Nephron progenitor cell (in vitro differentiated cells): ENCODE measurements at regions not wholly inside any gene's neighbourhood (a gene's known extent, or its start where the extent isn't known, plus 50 kb on each side); places are given as distances from the start of the nearest gene placed in this dataset.

Experiments used
- DNase-seq: peaks from one replicate; pipeline ENCODE4 v3.0.0; 2021
- H3K27ac Mint-ChIP-seq: 2 replicates; pipeline ENCODE4 v1.8.0; 2021; ENCODE audit warnings: mild to moderate bottlenecking, moderate library complexity, mixed read lengths
- H3K27me3 Mint-ChIP-seq: 2 replicates; pipeline ENCODE4 v1.8.0; 2021; ENCODE audit warnings: mild to moderate bottlenecking, low read depth, mixed read lengths; ENCODE audit not compliant: poor library complexity
- H3K36me3 Mint-ChIP-seq: 2 replicates; pipeline ENCODE4 v1.8.0; 2021; ENCODE audit warnings: low read depth, mixed read lengths
- H3K4me1 Mint-ChIP-seq: 2 replicates; pipeline ENCODE4 v1.8.0; 2021; ENCODE audit warnings: mixed read lengths
- H3K4me3 Mint-ChIP-seq: 2 replicates; pipeline ENCODE4 v1.8.0; 2021; ENCODE audit warnings: mild to moderate bottlenecking, moderate library complexity, mixed read lengths
- H3K9me3 Mint-ChIP-seq: 2 replicates; pipeline ENCODE4 v1.8.0; 2021; ENCODE audit warnings: mild to moderate bottlenecking, moderate library complexity, mixed read lengths
- CTCF ChIP-seq: fragments of 200-600 bp; sonication (generic); IDR thresholded peaks from 2 replicates; pipeline ENCODE4 v1.5.0; 2021; ENCODE audit warnings: antibody characterized with exemption

GRCh38 chr6:71114544-71114943 lies 157.7 kb upstream of the B3GAT2 start:
- no peak for DNase-seq
- Mint-ChIP-seq H3K9me3 (peaks cover 13% of the 10 kb centered on the region), H3K27me3 (peaks cover 8% of the 10 kb centered on the region), H3K27ac (no peak overlapping the region), H3K36me3 (no peaks in the 10 kb centered on the region), H3K4me3 (no peak overlapping the region), H3K4me1 (peaks cover 11% of the 10 kb centered on the region)
- TF ChIP-seq CTCF, result no peak

- H3K9me3 Mint-ChIP-seq, result peaks cover 17% of the 10 kb centered on the region
- peaks cover 4% of the 10 kb centered on the region for H3K36me3 Mint-ChIP-seq
- H3K4me3 Mint-ChIP-seq, result no peak overlapping the region
- H3K27me3 Mint-ChIP-seq, result peaks cover 8% of the 10 kb centered on the region
- H3K27ac Mint-ChIP-seq, result no peak overlapping the region
- DNase-seq, result no peak
- peaks cover 11% of the 10 kb centered on the region for H3K4me1 Mint-ChIP-seq
- TF ChIP-seq CTCF, result no peak
These were observed 158.1 kb upstream of the B3GAT2 start for GRCh38 chr6:71114986-71115385.

GRCh38 chr6:71119560-71119959 lies 162.7 kb upstream of the B3GAT2 start:
- no peak for TF ChIP-seq CTCF
- H3K27ac Mint-ChIP-seq, result no peak overlapping the region
- H3K36me3 Mint-ChIP-seq, result peaks cover 8% of the 10 kb centered on the region
- H3K4me1 Mint-ChIP-seq, result peaks cover 6% of the 10 kb centered on the region
- H3K27me3 Mint-ChIP-seq, result peaks cover 10% of the 10 kb centered on the region
- no peak overlapping the region for H3K4me3 Mint-ChIP-seq
- no peak for DNase-seq
- peaks cover 28% of the 10 kb centered on the region for H3K9me3 Mint-ChIP-seq

GRCh38 chr6:71123051-71123450 lies 165.6 kb upstream of the OGFRL1 start:
- Mint-ChIP-seq H3K4me1 (peaks cover 6% of the 10 kb centered on the region), H3K27me3 (peaks cover 5% of the 10 kb centered on the region), H3K36me3 (peaks cover 8% of the 10 kb centered on the region), H3K4me3 (no peak overlapping the region), H3K27ac (no peak overlapping the region), H3K9me3 (peaks cover 40% of the 10 kb centered on the region)
- TF ChIP-seq CTCF, result no peak
- DNase-seq, result no peak

GRCh38 chr6:71124340-71124739 lies 164.3 kb upstream of the OGFRL1 start:
- H3K4me3 Mint-ChIP-seq, result no peak overlapping the region
- H3K4me1 Mint-ChIP-seq, result peaks cover 6% of the 10 kb centered on the region
- peaks cover 5% of the 10 kb centered on the region for H3K27me3 Mint-ChIP-seq
- H3K36me3 Mint-ChIP-seq, result peaks cover 8% of the 10 kb centered on the region
- no peak for TF ChIP-seq CTCF
- no peak for DNase-seq
- H3K9me3 Mint-ChIP-seq, result peaks cover 29% of the 10 kb centered on the region
- H3K27ac Mint-ChIP-seq, result no peak overlapping the region

GRCh38 chr6:71125216-71125615 lies 163.4 kb upstream of the OGFRL1 start:
- Mint-ChIP-seq H3K4me1 (peaks cover 11% of the 10 kb centered on the region), H3K4me3 (no peak overlapping the region), H3K27me3 (peaks cover 5% of the 10 kb centered on the region), H3K9me3 (peaks cover 25% of the 10 kb centered on the region), H3K27ac (no peak overlapping the region), H3K36me3 (peaks cover 1% of the 10 kb centered on the region)
- no peak for TF ChIP-seq CTCF
- DNase-seq, result no peak
